Renal pelvis (tissue), 1 donor: ENCODE measurements at regions not wholly inside any gene's neighbourhood (a gene's known extent, or its start where the extent isn't known, plus 50 kb on each side); places are given as distances from the start of the nearest gene placed in this dataset.
"Not testable (repeated sequence)": the region's sequence is repeated elsewhere in the genome, so short reads cannot be mapped to it uniquely, and the experiment has no call there.

Source experiments
- DNase-seq: peaks from one replicate; pipeline ENCODE4 v3.0.0-alpha.2; 2013

DNA sequence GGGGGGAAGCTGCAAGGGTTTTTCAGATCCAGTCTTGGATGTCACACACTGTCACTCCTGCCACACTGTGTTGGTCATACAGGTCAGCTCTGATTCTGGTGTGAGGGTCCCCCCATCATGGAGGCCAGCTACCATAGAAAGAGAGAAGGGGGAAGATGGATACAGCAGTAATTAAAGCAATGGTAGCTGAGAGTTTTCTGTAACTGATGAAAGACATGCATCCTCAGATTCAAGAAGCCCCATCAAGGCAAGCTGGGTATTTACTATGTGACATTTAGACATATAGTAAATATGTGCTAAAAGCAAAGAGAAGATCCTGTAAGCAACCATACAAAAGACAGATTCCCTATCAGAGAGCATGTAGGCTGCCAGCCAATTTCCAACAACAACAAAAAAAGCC lies 110.9 kb upstream of the COL5A1 start:
- no peak for DNase-seq

DNA sequence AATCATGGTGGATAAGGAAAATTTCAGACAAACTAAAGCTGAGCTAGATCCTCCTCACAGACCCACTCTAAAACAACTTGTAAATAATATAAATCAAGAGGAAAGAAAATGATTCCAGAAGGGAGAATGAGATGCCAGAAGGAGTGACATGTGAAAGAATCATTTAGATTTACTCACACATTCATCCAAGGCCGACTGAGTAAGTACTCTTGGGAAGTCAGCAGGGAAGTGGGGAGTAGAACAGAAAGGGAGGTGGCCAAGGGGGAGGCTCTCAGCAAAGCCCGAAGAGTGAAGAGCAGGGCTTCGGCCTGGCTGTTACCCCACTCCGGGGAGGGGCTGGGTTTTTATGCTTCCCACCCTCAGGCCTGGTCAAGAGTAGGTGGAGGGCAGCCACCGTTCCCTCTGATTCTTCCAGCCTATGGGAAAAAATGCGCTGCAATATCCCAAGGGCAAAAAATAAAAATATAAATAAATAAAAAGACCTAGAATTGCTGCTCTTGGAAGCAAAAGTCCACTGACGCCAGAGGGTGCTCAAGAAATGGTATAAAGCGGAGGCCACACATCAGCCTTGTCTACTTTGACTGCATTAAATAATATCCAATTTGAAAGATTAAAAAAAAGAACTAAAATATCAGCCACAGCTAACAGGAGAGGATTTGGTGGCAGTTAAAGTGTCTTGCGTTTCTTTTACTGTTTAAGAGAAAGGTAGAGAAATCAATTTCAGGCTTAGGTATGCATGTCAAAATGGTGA lies 110.2 kb upstream of the COL5A1 start:
- DNase-seq, result no peak

DNA sequence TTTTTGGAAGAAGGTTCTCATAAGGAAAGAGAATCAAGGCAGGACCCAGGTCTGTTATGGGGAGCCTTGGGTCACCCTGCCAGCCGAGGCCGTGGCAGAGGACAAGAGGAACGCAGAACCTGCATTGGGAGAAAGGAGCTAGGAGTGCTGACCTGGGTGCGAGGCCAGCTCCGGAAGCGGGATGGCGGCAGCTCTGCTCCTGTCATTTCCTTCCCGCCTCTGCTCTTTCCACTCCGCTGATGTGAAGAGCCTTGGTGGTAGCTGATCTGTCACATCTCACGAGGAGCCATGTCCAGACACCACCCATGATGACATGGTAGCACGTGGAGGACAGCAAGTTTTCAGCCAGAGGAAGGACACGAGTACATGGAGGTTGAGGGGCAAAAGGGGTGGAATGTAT lies 109.5 kb upstream of the COL5A1 start:
- no peak for DNase-seq

DNA sequence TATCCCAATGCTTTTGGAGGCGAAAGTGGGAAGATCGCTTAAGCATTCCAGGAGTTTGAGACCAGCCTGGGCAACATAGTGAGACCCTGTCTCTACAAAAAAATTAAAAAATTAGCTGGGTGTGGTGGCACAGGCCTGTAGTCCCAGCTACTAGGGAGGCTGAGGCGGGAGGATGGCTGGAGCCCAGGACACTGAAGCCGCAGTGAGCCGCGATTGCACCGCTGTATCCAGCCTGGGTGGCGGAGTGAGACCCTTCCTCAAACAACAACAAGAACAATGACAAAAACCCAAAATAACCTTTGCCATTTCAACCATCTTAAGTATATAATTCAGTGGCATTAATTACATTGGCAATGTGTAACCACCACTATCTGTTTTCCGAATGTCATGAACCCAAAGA lies 108.9 kb upstream of the COL5A1 start:
- not testable (repeated sequence) for DNase-seq

DNA sequence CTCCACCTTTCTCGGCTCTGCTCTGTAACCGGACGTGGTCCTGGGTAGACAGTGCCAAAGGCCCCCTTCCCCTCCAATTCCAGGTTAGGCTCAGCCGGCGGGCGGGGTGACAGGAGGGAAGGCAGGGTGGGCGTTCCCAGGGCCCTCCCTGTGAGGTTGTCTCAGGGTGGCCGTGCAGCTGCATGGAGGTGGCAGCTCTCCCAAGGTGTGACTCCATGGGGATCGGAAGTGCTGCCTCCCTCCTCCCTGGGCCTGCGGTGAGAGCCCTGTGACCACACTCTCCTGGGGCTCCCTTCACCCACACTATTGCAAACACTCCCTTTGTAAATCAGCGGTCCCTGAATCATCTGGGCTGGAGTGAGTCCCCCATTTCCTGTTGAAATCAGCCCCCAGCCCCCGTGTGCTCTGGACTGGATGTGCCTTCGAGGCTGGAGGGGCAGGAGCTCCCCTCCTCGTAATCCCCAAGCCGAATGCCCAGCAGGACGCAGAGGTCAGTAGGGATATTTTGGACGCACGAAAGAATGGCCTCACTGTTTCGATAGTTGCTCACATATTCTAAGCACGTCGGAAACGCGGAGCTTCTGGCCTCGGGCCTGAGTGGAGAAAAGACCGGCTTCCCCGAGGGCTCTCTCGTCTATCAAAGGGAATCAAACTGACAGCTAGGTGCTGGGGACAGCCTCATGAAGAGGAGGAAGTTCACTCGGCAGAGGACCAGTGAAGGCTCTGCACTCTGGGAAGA lies 107.6 kb upstream of the COL5A1 start:
- no peak for DNase-seq

DNA sequence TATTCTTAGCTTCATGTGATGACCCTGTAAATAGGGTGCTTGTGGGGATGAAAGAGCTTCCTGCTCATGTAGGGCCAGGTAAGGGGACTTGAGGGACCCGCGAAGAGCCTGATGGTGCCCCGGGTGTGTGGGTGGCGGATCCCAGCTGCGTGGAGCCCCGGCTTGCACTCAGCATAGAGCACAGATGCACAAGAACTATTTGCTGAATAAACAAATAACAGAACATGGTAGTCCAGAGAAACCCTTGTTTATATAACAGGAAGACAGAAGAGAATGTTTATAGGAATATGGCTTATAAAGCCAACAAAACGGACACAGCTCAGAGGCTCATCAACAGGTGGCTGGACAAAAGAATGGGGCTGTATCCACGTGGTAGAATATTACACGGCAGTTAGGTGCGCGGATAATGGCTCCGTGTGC lies 106.9 kb upstream of the COL5A1 start:
- DNase-seq, result no peak

DNA sequence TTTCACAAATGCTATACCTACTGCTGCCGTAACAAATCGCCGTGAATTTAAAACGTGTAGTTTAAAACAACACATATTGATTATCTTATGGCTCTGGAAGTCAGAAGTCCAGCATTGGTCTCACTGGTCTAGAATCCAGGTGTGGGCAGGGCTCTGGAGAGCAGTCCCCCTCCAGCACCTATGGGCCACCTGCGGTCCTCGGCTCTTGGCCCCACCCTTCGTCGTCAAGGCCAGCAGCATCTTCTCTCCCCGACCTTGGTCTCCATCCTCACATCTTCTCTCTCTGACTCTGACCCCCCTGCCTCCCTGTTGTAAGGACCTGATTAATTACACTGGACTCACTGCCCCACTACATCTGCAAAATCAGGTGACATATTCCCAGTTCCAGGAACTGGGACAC lies 106.4 kb upstream of the COL5A1 start:
- DNase-seq, result no peak

DNA sequence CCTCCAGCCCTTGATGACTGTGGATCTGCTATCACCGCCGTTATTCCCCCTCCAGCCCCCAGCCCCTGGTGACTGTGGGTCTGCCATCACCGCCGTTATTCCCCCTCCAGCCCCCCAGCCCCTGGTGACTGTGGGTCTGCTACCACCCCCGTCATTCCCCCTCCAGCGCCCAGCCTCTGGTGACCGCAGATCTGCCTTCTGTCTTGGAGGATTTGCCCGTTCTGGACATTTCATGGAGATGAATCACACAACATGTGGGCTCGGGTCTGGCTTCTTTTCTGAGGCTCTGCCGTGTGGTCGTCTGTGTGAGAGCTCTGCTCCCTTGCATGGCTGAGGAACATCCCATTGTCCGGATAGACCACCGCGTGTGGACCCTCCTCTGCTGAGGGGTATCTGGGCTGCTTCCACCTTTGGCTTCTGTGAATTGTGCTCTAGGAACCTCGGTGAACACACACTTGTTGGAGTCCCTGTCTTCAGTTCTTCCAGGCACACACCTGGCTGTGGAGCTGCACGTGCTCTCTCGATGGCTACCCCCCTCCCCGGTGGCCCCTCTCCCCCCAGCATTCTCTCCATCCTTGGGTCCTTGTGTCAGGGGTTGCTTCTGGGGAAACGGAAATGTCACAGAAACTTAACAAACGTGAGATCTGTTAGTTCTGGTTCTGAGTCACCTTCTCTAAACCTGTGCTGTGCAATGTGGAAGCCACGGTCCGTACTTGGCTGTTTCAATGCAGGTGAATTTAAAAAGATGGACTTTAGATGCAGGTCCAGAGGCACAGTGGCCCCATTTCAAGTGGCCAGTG lies 105.3 kb upstream of the COL5A1 start:
- DNase-seq, result no peak

DNA sequence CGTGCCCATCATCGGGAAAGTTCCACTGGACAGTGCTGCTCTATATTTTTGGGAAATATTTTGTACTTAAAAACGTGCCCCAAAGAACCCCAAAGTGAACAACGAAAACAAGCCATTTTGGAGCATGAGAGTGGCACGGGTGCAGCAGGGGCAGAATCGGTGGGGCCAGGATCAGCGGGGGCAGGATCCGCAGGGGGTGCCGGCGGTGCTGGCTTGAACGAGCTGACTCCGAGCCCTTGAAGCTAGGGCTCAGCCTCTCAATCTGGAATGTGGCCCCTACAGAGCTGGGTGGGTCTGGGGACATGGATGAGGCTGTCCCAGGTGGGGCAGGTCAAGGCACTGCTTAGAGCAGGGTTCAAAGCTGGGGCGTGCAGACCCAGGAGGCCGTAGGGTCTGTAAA lies 104.7 kb upstream of the COL5A1 start:
- DNase-seq, result no peak

DNA sequence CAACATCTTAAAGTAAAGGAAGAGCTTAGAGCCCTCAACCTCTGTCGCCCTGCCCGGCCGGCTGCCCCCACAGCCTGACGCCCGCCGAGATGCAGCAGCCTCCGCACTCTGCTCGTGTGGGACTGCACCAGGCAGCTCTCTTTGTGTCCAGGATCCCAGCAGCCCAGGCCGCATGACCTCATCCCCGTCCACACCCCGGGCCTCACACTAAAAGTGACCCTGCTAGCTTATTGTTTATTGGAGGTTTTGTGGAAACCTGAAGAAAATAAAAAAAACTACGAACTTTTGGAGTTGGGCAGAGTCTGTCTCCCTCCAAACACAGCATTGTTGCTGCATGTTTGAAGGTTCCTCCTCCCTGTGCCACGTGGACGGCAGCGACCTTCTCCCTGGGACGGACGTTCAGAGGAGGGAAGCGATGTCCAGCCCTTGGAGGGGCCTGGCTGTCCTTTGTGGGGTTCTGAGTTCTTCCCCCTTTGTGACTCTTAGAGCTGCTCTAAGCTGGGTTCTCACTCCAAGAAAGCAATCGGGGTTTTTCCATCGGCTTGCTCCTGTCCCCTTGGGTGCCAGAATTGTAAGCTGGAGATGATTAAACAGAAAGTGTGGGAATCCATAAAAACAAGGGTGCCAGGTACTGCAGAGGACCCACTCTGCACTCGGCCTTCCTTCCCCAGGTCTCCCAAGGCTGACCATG lies 103.5 kb upstream of the COL5A1 start:
- no peak for DNase-seq

DNA sequence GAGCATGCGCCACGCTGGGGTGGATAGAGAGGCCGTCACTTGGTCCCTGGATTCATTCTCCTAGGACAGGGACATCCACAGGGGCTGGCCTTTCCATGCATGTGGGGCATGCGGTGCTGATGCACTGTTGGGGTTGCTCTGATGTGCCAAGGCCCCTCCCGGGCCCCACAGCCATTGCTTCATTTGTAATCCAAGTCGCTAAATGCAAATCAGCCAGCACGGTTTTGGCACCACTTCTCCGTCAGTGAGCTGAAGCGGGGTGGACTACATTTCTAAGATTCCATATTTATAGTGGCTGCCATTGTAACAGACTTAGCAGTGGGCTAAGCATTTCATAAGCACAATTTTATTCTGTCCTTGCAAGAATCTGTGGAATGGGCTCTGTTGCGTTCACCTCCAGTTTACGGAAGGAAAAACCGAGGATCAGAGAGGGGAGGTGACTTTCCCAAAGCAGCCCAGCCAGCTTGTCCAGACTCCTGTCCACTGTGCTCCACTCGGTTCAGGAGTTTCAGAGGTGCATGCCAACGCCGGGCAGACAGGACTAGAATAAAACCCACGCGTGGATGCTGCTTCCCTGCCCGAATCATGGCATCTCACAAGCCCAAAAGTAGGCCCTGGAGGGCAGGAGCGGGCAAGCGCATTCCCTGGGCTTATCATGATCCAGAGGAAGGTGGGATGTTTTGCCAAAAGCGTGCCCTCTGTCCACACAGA lies 102.6 kb upstream of the COL5A1 start:
- DNase-seq, result no peak

DNA sequence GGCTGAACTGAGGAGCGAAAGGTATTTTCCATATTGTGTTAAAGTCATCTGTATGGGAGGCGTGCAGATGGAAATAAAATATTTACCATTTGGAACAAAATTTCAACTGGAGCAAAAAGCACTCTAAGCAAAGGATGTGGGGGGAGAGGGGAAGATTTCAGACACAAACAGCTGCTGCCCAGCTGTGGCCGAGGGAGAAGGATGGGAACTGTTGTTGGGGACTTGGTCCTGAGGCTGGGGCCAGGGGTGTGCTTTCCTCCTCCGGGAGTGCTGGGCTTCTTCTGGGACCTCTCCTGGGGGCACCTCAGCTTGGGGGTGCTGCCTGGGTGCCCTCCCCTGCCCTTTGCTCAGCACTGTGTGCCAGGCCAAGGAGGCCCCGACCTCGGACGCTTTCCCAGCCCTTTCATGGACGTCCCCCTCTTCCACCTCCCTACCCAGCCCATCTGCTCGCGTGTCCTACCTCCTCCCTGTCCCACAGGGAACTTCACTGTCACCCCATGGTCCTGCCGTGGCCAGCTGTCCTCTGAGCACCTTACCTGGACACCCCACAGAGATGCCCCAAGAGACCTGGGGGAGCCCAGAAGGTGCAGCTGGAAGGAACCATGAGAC lies 101.9 kb upstream of the COL5A1 start:
- DNase-seq, result no peak

DNA sequence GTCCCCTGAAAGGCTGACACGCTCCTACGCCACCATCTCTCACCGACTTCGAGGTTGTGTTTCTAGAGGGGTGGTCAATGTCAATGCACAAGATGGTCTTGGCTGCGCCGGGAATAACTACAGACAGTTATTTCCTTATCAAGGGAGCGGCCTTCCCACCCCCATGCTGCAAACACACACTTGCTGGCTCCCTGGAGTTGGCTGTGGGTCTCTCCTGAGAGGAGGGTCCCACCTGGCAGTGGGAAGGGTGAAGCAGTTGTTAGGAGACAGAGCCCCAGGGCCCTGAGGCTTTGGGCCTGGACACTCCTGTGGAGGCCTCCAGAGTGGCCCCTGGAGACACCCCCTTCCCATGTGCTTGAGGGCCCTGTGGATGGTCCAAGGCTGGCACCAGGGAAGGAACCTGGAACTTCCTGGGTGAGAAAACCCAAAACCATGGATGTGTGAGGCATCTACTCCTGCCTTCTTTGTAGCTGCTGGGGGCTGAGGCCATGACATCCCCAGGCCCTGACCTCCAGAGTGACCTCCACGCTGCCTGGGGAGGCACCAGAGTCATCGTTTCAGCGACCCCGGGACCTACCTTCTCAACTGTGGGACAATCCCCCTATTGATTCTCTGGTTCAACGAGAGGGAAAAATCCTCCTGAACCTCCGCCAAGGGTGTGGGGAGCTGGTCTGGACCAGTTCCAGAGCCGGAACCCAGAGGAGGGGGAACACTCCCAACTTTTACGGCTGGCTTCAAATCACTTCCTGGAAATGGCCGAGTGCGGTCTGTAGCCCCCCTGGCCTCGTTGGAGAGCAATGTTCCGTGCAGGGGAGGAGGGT lies 101.1 kb upstream of the COL5A1 start:
- DNase-seq, result no peak

DNA sequence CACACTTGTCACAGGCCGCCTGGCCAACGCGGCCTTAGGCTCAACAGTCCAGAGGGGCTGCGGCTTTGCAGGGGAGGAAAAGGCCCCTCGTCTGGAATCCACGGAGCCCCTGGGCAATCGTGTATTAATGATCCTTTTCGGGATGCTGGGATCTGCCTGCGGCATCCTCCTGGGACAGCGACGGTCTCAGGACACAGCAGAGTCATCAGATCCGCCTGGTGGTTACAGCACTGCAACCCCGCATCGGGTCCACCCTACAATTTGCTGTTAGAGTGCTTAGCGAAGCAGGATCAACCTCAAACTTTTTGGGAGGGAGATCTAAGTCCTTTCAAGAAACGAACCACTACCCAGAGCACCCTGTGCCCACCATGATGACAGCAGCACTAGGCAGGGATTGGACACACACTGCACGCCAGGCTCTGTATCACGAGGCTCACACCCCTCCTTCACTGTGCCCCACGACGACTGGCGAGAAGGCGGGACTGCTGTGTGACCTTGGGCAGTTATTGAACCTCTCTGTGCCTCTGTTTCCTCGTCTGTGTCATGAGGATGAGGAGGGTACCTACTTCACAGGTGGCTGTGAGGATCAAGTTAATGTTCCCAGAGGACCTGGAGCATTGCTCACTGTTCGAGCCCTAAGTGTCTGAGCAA lies 100.4 kb upstream of the COL5A1 start:
- no peak for DNase-seq

DNA sequence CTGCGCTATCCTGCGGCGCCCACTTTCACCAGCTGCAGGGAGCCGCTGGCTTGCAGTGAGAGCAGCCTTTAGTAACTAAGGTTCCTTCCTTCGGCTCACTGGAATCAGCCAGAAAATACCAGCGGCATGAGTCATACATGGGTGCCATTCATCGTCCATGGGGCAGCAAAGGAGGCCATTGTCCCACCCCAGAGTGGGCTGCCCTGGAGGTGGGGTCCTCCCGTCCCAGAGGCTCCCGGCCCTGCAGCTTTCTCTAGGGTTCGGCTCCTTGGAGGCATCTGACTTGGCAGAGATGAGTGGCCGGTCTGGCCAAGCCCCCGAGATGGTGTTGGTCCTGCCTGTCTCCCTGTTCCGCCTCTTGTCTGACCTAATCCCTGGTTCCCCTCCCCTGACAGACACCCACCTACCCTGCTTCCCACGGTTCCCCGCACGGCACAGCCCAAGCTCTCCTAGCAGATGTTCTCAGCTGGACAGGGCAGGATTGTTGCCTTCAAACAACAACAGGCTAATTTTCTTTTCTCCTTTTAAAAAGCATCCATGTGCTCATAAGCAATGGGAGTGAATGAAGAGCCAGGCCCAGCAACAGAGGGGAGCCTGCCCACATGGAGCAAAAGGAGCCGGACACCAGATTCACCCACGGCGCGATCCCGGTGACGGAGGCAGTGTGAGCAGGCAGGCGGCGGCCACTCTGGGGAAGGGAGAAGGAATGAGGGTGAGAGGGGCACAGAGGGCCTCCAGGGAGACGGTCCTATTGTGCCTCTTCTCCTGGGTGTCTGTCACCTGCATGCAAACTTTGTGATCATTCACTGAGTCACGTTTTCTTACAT lies 97.0 kb upstream of the COL5A1 start:
- DNase-seq, result no peak

DNA sequence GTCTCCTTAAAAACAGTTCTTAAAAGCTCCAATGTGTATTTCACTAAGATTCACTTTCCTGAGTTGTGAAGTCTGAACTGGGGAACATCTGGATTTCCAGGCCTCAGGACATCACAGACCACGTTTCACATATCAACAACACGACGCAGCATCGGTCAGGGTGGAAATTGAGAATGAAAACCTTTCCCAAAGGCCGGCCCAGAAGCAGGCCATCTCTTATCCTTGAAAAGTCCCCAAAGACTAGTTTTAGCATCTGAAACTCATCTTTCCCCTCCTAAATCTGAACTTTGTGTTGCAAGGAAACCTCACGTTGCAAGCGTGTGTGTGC lies 96.4 kb upstream of the COL5A1 start:
- DNase-seq, result no peak

DNA sequence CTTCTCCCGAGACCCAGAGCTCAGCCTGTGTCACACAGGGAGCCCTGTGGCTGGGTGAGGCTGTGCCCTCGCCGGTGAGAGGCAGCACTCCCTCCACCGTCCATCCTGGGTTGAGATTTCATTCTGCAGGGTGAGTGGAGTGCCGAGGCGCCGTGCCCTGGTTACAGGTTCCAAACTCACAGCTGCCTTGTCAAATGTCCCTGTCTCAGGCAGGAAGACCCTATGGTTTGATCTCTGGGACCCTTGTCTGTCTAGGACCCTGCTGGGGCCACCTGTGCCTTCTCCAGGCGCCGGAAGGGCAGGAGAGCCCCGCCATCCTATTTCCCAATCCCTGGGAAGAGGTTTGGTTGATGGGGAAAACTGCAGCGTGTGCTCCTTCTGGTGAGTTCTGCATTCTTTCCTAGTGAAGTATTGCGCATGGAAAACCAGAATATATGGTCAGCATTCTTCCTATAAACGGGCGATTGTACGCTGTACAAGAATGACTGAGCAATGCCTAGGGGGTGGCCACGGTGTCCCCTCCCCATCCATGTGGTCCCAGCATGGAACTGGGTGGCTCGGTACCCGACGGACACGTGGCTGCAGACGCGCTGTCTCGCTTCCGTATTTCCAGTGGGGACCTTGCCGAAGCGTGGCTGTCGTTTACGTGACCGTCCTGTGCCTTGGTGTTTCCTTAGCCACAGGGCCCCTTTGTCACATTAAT lies 95.9 kb upstream of the COL5A1 start:
- DNase-seq, result no peak

DNA sequence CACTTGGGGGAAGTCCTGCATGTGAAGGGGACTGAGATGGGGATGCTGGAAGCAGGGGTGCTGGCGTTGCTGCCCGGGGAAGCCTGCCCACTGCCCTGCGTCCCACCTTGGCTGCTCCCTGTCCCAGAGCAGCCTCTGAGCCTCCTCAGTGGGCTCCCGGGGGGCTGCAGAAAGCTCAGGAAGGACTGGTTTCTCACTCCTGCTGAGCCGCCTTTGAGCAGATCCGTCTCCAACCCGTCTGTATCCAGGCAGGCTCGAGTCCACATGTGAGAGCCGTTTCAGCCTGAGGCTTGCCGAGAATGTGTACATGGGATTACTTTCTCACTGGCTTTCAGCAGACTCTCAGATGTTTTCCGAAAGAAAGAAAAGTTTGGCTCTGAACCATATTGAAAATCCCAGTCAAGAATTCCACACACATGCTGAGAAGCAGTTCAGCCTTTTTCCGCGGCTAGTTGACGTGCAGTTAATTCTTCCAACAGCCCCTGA lies 95.3 kb upstream of the COL5A1 start:
- DNase-seq, result no peak
